Fibroblast of lung (primary cell): ENCODE measurements at regions not wholly inside any gene's neighbourhood (a gene's known extent, or its start where the extent isn't known, plus 50 kb on each side); places are given as distances from the start of the nearest gene placed in this dataset.

Experiments
- DNase-seq, 2 donors: peaks; one replicate each; pipeline versions ENCODE4 v3.0.0 to v3.0.0-alpha.2; 2010; ENCODE audit warnings: low read depth in 2 of 2
- H2AFZ ChIP-seq: 2 replicates; pipeline ENCODE4 v1.5.1; 2012; ENCODE audit warnings: low read length, control low read depth, inconsistent platforms
- H3K27ac ChIP-seq: 2 replicates; pipeline ENCODE4 v1.5.1; 2011; ENCODE audit warnings: low read length, control low read depth; ENCODE audit not compliant: insufficient read depth
- H3K27me3 ChIP-seq: 2 replicates; pipeline ENCODE4 v1.5.1; 2011; ENCODE audit warnings: mild to moderate bottlenecking, low read length; ENCODE audit not compliant: control insufficient read depth, insufficient read depth
- H3K36me3 ChIP-seq: 2 replicates; pipeline ENCODE4 v1.5.1; 2011; ENCODE audit warnings: low read length; ENCODE audit not compliant: control insufficient read depth, insufficient read depth
- H3K4me1 ChIP-seq: 2 replicates; pipeline ENCODE4 v1.5.1; 2011; ENCODE audit warnings: low read length; ENCODE audit not compliant: control insufficient read depth, insufficient read depth; ENCODE audit errors: extremely low read depth
- H3K4me2 ChIP-seq: 2 replicates; pipeline ENCODE4 v1.5.1; 2011; ENCODE audit warnings: low read length, control low read depth; ENCODE audit not compliant: insufficient read depth; ENCODE audit errors: extremely low read depth
- H3K4me3 ChIP-seq, 4 experiments: fragments of 200-600 bp in 1 of 4; sonication (generic) in 1 of 4; replicated peaks in 1 of 4; 2 replicates each; pipeline ENCODE4 v1.5.1; 2011 to 2016; ENCODE audit warnings: low read length in 4 of 4, low read depth in 3 of 4, mild to moderate bottlenecking in 3 of 4, control low read depth in 2 of 4, inconsistent platforms in 1 of 4, mixed read lengths in 1 of 4; ENCODE audit not compliant: insufficient read depth in 1 of 4; ENCODE audit errors: control extremely low read depth in 1 of 4
- H3K79me2 ChIP-seq: 2 replicates; pipeline ENCODE4 v1.5.1; 2012; ENCODE audit warnings: mild to moderate bottlenecking, low read length, inconsistent platforms; ENCODE audit not compliant: control insufficient read depth, insufficient read depth
- H3K9ac ChIP-seq: 2 replicates; pipeline ENCODE4 v1.5.1; 2011; ENCODE audit warnings: mild to moderate bottlenecking, low read length, control low read depth; ENCODE audit not compliant: insufficient read depth
- H3K9me3 ChIP-seq: 2 replicates; pipeline ENCODE4 v1.5.1; 2012; ENCODE audit warnings: low read depth, low read length; ENCODE audit not compliant: control insufficient read depth, insufficient read depth
- H4K20me1 ChIP-seq: 2 replicates; pipeline ENCODE4 v1.5.1; 2011; ENCODE audit warnings: low read length; ENCODE audit not compliant: control insufficient read depth, insufficient read depth; ENCODE audit errors: extremely low read depth
- EZH2 ChIP-seq: IDR thresholded peaks from 2 replicates; pipeline ENCODE4 v1.5.1; 2012; ENCODE audit warnings: low read length, control low read depth, mild to moderate bottlenecking; ENCODE audit errors: missing control alignments
- TF ChIP-seq, protein P1 (sequence below), 2 donors: IDR thresholded peaks in 1 of 2; conservative IDR thresholded peaks in 1 of 2; 1 replicate in 1 of 2; 2 replicates in 1 of 2; pipeline ENCODE4 v1.5.1; 2011 to 2012; ENCODE audit warnings: low read length in 2 of 2, control low read depth in 1 of 2, inconsistent platforms in 1 of 2, low read depth in 1 of 2, mild to moderate bottlenecking in 1 of 2

- Histone ChIP-seq H3K79me2 (no peaks in the 10 kb centered on the region), H3K27ac (no peak overlapping the region), H3K27me3 (no peaks in the 10 kb centered on the region), H3K4me1 (no peaks in the 10 kb centered on the region), H4K20me1 (no peaks in the 10 kb centered on the region), H3K4me3 (no peak overlapping the region), H3K9ac (no peak overlapping the region), H3K9me3 (no peaks in the 10 kb centered on the region), H2AFZ (no peak overlapping the region), H3K36me3 (no peaks in the 10 kb centered on the region), H3K4me2 (no peak overlapping the region)
- DNase-seq, result peak; percentile 56 to 75
- TF ChIP-seq, protein P1, sequence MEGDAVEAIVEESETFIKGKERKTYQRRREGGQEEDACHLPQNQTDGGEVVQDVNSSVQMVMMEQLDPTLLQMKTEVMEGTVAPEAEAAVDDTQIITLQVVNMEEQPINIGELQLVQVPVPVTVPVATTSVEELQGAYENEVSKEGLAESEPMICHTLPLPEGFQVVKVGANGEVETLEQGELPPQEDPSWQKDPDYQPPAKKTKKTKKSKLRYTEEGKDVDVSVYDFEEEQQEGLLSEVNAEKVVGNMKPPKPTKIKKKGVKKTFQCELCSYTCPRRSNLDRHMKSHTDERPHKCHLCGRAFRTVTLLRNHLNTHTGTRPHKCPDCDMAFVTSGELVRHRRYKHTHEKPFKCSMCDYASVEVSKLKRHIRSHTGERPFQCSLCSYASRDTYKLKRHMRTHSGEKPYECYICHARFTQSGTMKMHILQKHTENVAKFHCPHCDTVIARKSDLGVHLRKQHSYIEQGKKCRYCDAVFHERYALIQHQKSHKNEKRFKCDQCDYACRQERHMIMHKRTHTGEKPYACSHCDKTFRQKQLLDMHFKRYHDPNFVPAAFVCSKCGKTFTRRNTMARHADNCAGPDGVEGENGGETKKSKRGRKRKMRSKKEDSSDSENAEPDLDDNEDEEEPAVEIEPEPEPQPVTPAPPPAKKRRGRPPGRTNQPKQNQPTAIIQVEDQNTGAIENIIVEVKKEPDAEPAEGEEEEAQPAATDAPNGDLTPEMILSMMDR (conservative IDR thresholded peaks at IDR 0.05 in 1 of 2, IDR thresholded peaks at IDR 0.05 in 1 of 2; ENCODE audit: low read depth in 1 of 2, low read length in 2 of 2), result no peak
- no peak for TF ChIP-seq EZH2
Measured at GRCh38 chr9:80899208-80899607, 790.1 kb downstream of the TLE1 start.

- TF ChIP-seq, protein P1 (conservative IDR thresholded peaks at IDR 0.05 in 1 of 2, IDR thresholded peaks at IDR 0.05 in 1 of 2; ENCODE audit: low read depth in 1 of 2, low read length in 2 of 2), result no peak
- no peak for TF ChIP-seq EZH2
- H3K4me2 ChIP-seq, result no peak overlapping the region
- no peak overlapping the region for H3K4me3 ChIP-seq
- no peaks in the 10 kb centered on the region for H3K36me3 ChIP-seq
- no peak overlapping the region for H3K9ac ChIP-seq
- no peaks in the 10 kb centered on the region for H3K27me3 ChIP-seq
- H2AFZ ChIP-seq, result no peak overlapping the region
- no peak overlapping the region for H3K27ac ChIP-seq
- no peak for DNase-seq
- no peaks in the 10 kb centered on the region for H3K79me2 ChIP-seq
- no peaks in the 10 kb centered on the region for H4K20me1 ChIP-seq
- no peaks in the 10 kb centered on the region for H3K4me1 ChIP-seq
- no peaks in the 10 kb centered on the region for H3K9me3 ChIP-seq
Measured at GRCh38 chr9:80893190-80893589, 796.2 kb downstream of the TLE1 start.

DNA sequence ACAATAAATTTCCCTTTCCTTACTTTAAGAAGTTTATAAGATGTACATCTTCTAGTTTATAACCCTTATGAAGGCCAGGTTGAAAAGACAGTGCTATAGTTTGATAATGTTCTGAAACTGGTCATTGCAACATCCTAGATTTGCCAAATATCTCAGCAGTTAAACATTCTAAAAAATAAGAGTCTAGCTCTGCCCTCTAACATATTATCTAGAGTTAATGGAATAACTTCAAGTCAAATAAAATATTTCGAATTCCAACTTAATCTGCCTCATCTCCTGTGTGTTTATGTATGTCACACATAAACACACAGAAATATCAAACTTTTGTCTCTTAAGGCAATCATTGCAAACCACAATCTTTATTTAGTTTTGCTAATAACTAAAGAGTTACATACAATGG, 796.6 kb downstream of the TLE1 start:
- no peaks in the 10 kb centered on the region for H3K4me1 ChIP-seq
- no peak overlapping the region for H3K4me3 ChIP-seq
- H3K4me2 ChIP-seq, result no peak overlapping the region
- no peak overlapping the region for H3K27ac ChIP-seq
- no peaks in the 10 kb centered on the region for H4K20me1 ChIP-seq
- H3K79me2 ChIP-seq, result no peaks in the 10 kb centered on the region
- no peak overlapping the region for H2AFZ ChIP-seq
- TF ChIP-seq, protein P1 (conservative IDR thresholded peaks at IDR 0.05 in 1 of 2, IDR thresholded peaks at IDR 0.05 in 1 of 2; ENCODE audit: low read depth in 1 of 2, low read length in 2 of 2), result no peak
- no peak for TF ChIP-seq EZH2
- H3K9ac ChIP-seq, result no peak overlapping the region
- DNase-seq, result peak in 1 of 2 donors; percentile 16
- no peaks in the 10 kb centered on the region for H3K36me3 ChIP-seq
- no peaks in the 10 kb centered on the region for H3K27me3 ChIP-seq
- no peaks in the 10 kb centered on the region for H3K9me3 ChIP-seq
